Activated naive CD4-positive, alpha-beta T cell (primary cell): ENCODE measurements at regions not wholly inside any gene's neighbourhood (a gene's known extent, or its start where the extent isn't known, plus 50 kb on each side); places are given as distances from the start of the nearest gene placed in this dataset.

Source experiments
- DNase-seq, 4 experiments: peaks; one replicate each; lab custom pipeline; 2025; lab: John Stamatoyannopoulos, UW

DNA sequence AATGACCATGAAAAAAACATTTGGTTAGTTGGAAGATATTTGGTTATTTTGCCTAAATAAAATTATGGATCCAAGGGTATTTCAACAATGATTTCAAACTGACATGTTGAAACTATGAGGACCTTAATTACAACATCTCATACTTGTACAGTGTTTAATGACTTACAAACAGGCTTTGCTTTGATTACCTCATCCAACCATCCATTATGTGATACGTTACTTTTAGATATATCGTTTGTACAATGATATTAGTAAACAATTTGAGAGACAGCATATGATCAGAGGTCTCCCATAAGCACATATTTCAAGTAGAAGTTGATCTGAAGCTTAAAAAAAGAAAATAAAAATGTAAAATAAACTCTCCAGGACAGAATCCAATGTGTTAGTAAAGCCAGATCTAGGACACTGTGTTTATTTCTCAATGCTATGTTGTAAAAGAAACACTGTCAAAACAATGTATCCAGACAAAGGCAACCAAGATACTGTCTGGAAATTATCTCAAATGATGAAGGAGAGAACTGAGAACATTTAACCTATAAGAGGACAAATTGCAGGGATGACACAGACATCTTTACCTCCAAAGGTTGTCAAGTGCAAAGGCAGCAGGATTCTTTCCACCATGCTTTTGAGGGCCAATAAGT is 116.0 kb upstream of the TARS1 start:
- no peak for DNase-seq

DNA sequence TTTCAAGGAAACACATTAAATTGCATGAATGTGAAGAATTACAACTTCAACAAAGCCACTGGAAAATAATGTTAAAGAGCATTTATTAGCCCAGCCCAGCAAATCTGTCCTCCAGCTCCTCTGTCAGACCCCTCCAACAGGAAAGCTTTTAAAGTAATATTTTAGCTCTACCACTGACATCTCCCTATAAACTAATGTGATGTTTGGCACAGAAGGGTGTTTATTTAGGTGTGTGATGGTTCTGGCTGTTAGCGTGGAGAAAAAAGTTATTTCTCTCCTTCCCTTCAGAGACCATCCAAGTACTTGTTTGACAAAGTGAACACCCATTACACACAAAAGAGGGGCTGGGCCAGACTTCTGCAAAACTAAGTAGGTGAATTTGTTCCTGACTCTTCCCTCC is 111.9 kb upstream of the TARS1 start:
- no peak for DNase-seq

DNA sequence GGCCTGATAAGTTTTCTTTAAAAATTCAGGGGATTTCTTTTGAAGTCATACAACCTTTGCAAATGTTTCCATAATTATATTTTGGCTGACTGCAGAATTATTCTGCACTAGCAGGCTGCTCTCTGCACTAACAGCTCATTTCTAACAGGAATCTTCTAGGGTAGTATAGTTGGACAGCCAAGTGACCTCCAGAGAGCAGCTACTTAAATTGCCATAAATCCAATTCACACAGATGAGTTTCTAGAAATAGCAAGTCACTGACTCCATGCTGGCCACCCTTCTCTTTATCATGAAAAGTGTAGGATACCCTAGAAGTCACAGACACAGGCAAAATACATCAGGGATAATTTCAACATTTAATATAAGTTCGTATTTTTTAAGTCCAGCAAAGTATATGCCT is 110.9 kb upstream of the TARS1 start:
- DNase-seq, result no peak

DNA sequence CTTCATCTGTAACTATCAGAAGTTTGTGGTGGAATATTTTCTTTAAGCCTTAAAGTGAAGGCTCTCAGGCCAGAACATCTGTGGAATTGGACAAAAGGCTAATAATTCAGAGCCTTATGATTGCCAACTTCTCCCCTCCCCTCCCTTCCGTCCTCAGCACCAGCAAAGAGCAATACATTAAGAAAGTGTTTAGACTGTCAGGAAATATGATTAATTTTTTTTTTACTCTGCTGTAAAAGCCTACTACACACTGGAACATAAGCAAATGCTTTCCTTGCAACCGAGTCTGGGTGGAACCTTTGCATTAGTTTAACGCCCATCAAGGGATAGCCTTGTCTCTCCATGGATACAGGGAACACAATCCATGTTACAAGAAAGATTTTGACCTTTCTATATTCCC is 110.3 kb upstream of the TARS1 start:
- DNase-seq, result no peak

DNA sequence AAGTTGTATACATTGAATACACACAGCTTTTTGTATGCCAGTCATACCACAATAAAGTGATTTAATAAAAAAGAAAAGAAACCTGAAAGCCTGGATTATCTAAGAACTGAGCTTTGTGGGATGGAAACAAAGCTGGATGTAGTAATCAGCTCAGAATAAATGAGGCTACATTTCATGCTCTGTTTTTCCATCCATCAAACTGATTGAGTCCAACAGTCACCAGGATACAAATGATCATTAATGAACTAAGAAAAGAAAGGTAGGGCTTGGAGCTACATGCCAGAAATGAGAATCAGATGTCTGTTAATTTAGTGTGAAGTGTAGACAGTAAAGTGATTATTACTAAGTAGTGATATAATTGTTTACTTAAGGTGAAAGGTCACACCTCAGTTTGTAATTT is 109.8 kb upstream of the TARS1 start:
- no peak for DNase-seq

DNA sequence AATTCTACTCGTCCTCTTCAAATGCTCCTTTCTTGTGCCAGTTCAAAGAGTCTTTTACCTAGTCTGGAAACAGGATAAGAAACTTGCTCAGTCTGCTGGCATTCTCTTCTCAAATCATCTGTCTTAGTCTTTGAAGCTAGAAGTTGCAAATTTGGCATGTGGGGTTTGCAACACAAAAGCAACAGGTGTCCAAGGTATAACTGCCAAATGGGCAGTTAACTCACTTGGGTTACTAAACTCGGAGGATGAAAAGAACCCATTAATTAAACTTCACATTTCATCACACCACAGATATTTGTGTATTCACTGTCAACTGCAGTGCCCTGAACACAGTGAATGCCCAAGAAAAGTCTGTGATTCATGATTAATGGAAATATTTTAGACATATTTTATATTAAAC is 108.0 kb upstream of the TARS1 start:
- no peak for DNase-seq

DNA sequence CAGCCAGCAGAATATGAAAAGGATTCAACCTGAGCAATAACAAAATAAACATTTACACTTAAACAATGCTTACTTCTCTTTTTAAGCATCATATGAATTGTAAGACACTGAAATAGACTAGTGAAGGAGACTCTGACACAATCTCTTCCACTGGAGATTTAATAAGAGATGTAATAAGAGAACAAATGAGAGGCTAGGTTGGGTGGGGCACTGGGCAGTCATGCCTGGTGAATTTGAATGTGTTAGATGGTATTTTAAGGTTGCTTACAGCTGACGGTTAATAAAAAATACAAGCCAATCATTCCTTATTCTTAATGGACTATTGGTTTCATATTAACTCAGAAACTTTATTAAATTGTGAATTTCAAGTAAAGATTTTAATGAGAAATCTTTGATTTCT is 105.9 kb upstream of the TARS1 start:
- DNase-seq, result no peak

DNA sequence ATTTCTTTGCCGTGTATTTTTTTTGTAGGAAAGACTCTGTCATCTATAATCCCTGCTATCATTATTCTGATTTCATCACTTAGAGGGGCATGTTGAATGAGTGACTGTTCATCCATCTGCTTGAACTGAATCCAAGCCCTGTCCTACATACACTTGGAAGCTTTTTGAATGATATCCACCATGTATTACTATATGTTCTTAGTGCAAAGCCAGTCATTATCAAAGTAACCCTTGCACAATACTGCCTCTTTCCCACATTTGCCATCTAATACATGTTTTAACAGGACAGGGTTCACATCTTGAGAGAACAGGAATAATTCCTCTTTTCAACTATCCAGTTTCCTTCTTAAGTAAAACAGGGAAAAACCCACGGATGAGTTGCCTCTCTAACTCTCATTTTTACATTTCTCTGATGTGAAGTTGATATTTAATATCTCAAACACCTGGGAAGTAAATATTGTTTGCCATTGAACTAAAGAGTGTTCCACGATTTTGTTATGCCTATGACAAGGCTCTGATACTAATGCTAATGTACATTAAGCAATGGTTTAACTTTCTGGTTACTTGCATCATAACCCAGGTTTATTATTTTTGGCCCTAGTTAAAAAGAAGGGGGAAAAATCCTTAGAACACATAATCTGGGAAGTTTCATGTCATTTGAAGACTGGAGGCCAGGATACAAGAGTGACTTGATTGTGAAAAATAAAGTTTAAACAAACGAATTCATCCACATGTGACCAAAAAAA is 103.7 kb upstream of the TARS1 start:
- DNase-seq, result no peak

DNA sequence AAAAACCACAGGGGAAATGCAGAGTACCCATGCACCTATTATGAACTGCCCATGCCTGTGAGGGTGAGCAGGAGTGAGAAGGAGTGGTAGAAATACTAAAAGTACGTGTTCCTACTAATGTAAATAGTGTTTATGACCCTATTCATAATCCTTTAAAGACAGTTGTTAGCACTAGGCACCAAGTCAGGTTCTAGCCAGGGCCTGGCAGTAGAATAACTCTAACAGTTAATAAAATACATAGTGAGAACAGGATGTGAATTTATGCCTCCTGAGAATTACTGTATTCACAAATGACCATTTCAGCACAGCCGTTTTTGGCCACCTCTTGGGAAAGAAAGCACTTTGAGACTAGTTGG is 103.2 kb upstream of the TARS1 start:
- DNase-seq, result no peak

DNA sequence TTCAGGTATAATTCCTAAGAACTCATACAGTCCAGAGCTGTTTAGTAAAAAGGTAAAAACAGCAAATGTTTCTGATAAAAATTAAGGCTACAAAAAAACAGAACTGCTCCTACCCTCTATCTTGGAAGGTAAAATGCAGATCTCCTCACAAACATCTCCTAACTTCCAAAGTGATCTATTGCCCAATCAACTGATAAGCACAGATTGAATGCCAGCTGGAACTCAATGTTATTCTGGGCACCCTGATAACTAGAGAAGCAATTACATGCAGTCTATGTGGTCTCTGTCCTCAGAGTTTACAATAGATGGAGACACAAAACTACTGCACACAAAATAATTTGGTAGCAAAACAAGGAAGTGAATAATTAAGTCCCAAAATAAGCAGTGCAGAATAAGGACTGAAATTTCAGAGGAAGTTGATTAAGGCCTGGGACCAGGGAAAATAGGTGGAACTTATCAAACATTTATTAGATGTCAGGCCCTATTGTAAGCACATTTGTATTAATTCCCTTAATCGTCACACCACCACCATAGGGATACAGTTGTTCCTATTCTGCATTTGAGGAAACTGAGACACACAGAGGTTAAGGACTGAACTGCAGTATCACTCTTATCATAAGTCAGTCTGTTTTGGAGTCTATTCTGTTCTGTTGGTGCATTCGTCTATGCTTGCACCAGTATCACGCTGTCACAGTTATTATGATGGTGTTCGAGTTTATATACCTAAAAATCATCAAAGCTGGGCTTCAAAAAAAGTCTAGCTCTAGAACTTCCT is 102.2 kb upstream of the TARS1 start:
- no peak for DNase-seq

DNA sequence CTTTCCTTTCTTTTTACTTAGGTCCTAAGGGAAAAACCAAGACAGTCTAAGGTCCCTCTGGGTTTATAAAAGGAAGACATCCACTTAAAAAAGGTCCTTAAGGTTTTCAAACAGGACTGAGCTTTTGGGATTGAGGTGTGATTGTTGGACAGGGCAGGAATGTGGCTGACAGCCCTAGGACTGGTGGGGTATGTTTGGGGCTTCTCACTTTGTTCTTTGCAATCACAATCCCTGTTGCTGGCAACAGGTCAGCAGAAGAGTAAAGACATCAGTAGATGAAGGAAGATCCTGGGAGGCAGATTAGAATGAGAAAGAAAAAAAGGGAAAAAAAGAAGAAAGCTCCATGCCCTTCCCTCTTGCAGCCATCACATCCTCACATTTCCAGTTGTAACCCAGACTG is 101.4 kb upstream of the TARS1 start:
- no peak for DNase-seq

DNA sequence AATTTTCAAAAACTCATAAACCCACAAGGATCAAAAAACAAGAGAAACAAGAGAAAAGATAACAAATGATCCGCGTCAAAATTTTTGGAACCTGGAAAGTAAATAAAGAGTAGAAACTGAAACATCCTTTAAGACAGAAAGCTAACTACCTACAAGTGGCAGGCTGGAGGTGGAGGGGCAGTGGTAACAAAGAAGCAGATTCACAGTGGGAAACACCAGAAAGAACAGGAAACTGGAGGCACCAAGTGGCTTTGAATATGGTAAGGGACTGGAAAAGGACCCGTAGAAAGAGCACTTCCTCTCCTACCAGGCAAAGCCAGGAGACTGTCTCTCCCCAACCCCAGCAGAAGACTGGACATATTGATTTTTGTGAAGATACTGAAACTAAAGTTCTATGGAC is 100.6 kb upstream of the TARS1 start:
- no peak for DNase-seq

DNA sequence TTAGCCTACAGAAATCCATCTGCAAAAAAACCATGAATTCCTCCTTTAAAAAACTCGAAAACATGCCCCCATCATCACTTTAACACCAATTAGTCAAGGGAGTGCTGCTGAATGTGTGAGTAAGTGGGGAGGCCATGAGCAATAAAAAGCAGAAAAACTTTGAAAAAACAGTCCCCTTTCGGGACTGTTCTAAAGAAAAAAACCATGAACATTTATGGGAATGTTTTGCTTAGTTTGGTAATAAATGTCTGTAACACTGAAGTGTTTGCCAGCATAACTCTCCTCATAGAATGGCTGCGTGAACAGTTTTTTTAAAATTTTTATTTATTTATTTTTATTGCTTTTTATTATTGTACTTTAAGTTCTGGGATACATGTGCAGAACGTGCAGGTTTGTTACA is 99.4 kb upstream of the TARS1 start:
- no peak for DNase-seq

DNA sequence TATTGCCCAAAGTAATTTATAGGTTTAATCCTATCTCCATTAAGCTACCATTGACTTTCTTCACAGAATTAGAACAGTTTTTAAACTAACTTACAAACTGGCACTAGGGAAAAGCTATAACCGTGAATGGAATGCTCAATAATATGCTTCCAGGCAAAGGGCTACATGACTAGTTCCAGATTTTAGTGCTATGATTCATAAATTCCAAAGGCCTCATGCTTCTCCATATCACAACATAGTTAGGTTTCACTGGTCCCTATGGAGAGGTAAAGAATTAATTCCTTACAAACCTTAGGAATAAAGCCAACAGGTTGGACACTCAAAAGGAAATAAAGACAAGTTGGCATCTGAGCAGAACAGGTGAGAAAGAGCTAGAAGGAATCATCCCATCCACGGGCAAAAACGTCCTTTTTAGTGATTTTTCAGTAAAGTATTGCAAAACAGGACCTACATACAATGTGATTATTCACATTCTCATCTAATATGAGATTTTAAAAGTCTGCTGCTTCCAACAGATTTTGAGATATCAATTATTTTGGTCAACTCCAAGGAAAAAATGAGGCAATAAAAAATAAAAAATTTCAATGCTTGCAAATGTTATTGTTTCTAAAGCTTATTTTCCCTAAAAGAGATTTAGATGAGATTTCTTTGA is 97.0 kb upstream of the TARS1 start:
- no peak for DNase-seq

DNA sequence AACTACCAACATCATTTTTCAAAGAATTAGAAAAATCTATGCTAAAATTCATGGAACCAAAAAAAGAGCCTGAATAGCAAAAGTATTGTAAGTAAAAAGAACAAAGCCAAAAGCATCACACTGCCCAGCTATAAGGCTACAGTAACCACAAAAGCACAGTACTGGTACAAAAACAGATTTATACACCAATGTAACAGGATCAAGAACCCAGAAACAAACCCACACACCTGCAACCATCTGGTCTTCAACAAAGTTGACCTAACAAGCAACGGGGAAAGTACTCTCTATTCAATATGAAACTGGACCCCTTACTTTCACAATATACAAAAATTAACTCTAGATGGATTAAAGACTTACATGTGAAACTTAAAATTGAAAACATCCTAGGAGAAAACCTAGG is 94.2 kb upstream of the TARS1 start:
- no peak for DNase-seq

DNA sequence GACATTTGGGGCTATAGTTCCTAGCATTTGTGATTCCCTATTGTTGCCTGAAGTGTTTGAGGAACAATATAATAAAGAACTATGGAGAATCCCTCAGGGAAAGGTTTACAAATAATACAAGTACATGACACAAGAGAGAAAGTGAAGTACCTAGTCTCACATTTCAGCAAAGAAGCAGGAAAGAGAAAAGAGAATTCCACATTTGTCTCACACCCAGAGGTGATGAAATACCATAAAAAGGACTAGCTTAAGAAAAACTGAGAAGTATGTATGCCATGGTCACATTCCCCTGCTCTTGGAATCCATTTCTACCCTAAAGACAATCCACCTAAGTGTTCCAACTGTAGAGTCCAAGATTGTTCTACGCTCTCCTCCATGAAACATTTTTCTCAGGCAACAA is 79.0 kb upstream of the TARS1 start:
- DNase-seq, result no peak

DNA sequence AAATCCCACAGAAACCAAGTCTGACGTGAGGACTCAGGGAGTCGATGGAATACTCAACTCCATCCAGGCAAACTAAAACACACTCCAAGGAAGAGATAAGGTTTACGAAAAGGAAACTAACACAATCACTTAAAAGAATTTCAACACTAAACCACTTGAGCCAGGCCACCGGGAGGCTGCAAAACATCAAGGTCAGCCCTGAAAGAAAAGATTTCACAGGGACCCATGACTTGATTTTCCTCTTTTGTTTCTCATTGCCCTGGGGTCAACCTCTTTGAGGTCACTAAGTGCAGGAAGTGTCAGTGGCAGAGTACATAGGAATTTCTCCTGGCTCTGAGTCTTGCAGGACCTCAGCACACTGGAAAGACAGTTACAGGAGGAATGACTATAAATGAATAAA is 77.8 kb upstream of the TARS1 start:
- no peak for DNase-seq

DNA sequence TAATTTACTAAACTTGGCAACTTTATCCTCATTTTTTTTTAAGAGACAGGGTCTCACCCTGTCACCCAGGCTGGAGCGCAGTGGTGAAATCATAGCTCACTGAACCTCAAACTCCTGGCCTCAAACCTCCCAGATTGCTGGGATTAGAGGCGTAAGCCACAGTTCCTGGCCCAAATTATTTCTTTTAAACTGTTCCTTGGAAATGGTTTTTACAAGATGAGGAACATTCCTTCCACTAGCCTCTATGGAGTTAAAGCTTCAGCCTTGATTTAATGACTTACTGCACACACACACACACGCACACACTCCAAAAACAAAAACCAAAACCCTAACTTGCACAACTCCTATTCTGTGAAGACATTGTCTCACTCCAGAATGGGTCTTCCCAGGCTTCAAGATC is 77.2 kb upstream of the TARS1 start:
- no peak for DNase-seq

DNA sequence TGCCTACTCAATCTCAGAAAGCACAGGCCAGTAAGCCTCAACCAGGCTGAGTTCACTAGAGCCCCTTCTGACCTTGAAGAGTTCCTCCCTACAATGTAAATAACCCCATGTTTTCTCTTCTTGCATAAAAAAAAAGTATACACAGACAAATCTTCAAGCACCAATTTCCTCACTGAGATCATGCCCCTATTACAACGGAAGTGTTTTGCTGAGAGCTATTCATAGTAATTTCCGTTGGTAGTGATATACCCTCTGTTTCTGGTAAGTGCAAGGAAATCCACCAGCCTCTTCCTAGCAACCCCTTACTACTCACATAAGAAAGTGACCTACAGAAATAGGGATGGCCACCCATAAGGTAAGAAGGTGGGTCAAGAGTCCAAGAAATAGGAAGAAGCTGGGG is 76.4 kb upstream of the TARS1 start:
- no peak for DNase-seq

DNA sequence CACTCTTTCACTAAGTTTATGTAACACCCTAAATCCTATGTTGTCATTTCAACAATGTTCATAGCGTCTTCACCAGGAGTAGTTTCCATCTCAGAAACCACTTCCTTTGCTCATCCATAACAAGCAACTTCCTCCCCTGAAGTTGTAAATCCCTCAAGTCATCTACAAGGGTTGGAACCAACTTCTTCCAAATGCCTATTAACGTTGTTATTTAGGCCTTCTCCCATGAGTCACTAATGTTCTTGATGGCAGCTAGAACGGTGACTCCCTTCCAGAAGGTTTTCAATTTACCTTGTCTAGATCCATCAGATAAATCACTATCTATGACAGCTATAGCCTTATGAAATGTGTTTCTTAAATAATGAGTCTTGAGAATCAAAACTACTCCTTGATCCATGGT is 73.3 kb upstream of the TARS1 start:
- no peak for DNase-seq

DNA sequence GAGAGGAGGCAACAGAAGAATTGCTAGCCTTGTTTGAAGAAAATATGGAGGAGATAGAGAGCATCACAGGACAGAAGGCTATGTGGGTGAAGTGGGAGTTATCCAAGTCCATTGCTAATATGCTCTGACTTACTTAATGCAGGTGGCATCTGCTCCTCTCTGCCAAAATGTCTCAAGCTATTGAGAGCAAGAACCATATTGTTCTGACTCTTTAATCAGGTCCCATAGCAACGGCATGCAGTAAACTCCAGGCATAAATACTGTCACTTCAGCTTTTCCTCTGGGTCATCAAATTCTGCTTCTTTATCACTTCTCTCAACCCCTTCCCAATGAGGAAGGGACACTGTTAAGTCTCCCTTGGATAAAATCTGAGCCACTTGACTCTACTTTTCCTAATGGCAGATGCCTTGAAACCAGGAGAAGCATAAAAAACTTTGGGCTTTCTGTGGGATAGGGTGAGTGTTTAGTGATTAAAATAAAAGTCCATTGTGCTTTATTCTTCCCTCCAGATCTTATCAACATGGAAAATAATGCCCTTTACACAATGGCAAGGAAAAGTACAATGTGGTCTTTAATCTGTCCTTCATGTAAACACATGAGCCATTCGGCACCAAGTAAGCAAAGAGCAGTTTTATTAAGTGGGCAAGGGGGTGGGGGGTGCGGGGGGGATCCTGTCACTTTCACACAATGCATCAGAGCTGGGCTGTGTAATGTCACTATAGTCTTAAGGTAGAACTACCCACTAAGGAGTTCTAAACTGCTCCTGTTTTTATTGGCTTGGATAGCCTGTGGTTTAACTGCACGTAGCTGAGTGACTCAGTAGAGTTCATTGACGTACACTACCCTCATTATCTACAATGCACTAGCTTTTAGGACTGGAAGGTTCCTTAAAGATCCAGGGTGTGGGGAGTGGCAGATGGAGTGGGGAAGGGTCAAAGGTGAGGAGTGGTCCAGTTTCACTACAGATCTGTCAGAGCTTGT is 71.0 kb upstream of the TARS1 start:
- DNase-seq, result no peak

DNA sequence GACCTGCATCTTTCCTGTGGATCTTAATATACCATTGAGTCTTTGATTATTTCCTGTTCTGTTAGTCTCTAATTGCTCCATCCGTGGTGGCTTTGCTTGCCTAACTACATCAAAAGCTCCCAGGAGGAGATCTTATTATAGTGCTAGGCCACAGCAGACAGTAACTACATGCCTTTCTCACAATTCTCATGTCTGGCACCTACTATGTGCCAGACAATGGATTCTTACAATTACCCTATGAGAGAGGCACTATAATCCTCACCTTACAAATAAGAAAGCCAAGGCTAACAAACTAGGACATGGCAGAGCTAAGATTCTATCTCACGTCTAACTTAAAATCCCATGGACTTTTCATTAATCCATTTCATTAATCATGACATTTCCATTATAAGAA is 70.3 kb upstream of the TARS1 start:
- DNase-seq, result no peak
